GM21786 (cell line): ENCODE measurements at regions not wholly inside any gene's neighbourhood (a gene's known extent, or its start where the extent isn't known, plus 50 kb on each side); places are given as distances from the start of the nearest gene placed in this dataset.

ENCODE experiments used
- ATAC-seq: cut with Tn5 transposase; IDR thresholded peaks from one replicate; pipeline ENCODE4 v1.9.1; 2021; ENCODE audit not compliant: unreplicated experiment

- ATAC-seq = no peak
Observed at GRCh38 chr1:80876035-80876434, 924.7 kb upstream of the ADGRL2 start.

- ATAC-seq = no peak
Observed at GRCh38 chr1:80869299-80869698, 931.4 kb upstream of the ADGRL2 start.

- ATAC-seq = no peak
Observed at GRCh38 chr1:80847904-80848303, 952.8 kb upstream of the ADGRL2 start.

GRCh38 chr1:80846966-80847365 is 953.8 kb upstream of the ADGRL2 start:
- ATAC-seq = no peak

- no peak for ATAC-seq
Observed at GRCh38 chr1:80842796-80843195, 957.9 kb upstream of the ADGRL2 start.

- ATAC-seq = no peak
Observed at GRCh38 chr1:80841261-80841660, 959.5 kb upstream of the ADGRL2 start.

GRCh38 chr1:80837066-80837465 is 963.7 kb upstream of the ADGRL2 start:
- ATAC-seq = no peak

GRCh38 chr1:80836505-80836904 is 964.2 kb upstream of the ADGRL2 start:
- ATAC-seq = no peak

- ATAC-seq = no peak
Observed at GRCh38 chr1:80827666-80828065, 973.1 kb upstream of the ADGRL2 start.

- no peak for ATAC-seq
Observed at GRCh38 chr1:80825067-80825466, 975.7 kb upstream of the ADGRL2 start.

GRCh38 chr1:80818211-80818610 is 982.5 kb upstream of the ADGRL2 start:
- no peak for ATAC-seq

GRCh38 chr1:80807981-80808380 is 992.8 kb upstream of the ADGRL2 start:
- ATAC-seq = no peak

- ATAC-seq = no peak
Observed at GRCh38 chr1:80806431-80806830, 994.3 kb upstream of the ADGRL2 start.

GRCh38 chr1:80801695-80802094 is 999.0 kb upstream of the ADGRL2 start:
- no peak for ATAC-seq

GRCh38 chr1:80799457-80799856 is 1001.3 kb upstream of the ADGRL2 start:
- no peak for ATAC-seq

- no peak for ATAC-seq
Observed at GRCh38 chr1:80779275-80779674, 1021.5 kb upstream of the ADGRL2 start.

- ATAC-seq = no peak
Observed at GRCh38 chr1:80778094-80778840, 1022.5 kb upstream of the ADGRL2 start.

- ATAC-seq = no peak
Observed at GRCh38 chr1:80776266-80776665, 1024.5 kb upstream of the ADGRL2 start.

- no peak for ATAC-seq
Observed at GRCh38 chr1:80769208-80769750, 1031.5 kb upstream of the ADGRL2 start.

- no peak for ATAC-seq
Observed at GRCh38 chr1:80767711-80768110, 1033.0 kb upstream of the ADGRL2 start.

- no peak for ATAC-seq
Observed at GRCh38 chr1:80759354-80759753, 1041.4 kb upstream of the ADGRL2 start.

- ATAC-seq = no peak
Observed at GRCh38 chr1:80755944-80756343, 1044.8 kb upstream of the ADGRL2 start.

GRCh38 chr1:80751204-80751603 is 1049.5 kb upstream of the ADGRL2 start:
- ATAC-seq = no peak
